CD1c-positive myeloid dendritic cell (primary cell): ENCODE measurements at regions not wholly inside any gene's neighbourhood (a gene's known extent, or its start where the extent isn't known, plus 50 kb on each side); places are given as distances from the start of the nearest gene placed in this dataset.
"Not testable (repeated sequence)": the region's sequence is repeated elsewhere in the genome, so short reads cannot be mapped to it uniquely, and the experiment has no call there.

Experiments used
- DNase-seq: peaks from one replicate; pipeline ENCODE4 v3.0.0-alpha.2; 2016; ENCODE audit errors: extremely low spot score

DNA sequence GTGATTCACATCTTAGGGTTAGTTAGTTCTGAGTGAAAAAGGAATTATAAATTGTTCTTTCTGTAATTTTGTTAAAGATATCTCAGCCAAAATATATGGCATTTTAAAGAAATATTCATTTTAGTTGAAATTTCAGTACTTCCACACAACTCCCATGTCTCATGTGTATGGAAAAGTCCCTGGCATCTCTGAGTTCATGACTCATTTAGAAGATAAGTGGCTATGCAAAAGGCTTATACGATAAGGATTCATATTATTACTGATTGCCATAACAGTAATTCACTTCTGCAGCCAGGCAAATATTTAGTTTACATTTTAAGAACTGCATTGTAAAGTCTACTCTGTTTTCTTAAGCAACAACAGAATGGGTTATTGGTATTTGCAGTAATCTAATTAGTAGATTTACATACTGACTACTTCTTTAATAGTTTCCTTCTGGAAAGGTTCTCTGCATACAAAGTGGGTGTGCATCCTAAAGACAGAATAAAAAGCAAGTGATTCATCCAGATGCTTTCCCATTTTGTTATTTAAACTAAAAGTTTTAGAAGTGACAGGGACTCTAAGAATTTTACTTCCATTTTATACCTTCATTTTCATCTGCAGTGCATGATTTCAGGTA lies 682.4 kb upstream of the PABPC4L start:
- DNase-seq = no peak

DNA sequence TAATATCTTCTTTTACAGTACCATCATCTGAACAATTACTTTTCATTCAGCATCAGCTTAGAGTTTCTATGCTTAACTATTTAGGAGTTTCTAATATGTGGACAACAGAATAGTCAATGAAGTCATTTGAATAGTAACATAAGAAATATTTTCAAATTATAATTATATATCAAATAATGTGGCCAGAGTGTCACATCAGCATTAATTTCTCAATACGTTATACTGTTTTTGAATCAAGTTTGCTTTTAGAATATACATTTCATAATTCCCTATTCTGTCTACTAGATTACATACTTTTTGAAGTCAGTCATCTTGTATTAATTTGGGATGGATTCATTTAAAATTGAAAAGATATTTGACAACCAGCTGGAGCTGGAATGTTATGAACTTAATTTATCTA lies 677.4 kb upstream of the PABPC4L start:
- no peak for DNase-seq

DNA sequence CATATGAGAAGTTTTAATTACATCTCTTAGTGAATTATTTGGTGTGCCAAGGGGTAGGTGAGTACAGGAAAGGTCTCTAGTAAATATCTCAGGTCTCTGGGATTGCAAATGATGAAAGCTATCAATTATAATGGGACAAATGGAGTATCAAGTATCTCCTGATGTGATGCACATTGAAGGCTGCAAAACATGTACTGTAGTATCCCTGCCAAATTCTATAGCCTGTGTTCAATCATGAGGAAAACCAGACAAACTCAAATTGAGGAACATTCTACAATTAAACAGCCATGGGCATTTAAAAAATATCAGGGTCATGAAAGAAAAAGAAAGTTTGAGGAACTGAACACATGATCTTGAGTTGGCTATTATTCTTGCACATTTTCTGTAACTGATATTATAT lies 665.4 kb upstream of the PABPC4L start:
- no peak for DNase-seq

DNA sequence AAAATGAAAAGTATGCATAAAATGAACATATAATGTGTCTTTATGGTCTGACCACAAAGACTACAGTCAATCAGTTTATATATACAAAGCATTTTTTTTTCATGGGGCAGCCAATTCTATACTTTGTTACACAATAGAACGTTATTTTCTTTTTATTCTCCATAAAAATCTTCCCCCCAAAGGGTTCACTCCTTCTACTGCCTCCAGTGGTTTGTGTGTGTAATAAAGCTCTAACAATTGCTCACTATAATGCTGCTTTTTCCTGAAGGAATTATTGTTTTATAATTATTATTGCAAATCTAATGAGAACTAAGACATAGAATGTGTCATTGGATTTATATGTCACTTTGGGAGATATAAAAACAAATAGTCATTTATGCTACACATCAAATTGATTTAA lies 664.1 kb upstream of the PABPC4L start:
- no peak for DNase-seq

DNA sequence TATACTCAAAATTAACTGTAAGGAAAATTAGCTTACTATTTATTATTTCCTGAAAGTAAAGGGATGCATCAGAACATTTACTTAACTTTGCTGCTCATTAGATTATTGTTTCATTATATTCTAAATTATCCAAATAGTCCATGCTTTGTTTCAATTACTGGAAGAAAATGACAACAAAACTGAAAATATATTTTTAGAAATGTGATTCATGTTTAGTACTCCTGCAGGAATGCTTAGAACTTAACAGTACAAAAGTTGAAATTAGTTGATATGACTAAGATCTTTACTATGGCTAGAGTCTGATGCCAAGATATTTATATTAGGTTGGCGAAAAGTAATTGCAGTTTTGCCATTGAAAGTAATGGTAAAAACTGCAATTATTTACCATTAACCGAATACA lies 660.5 kb upstream of the PABPC4L start:
- DNase-seq = no peak

DNA sequence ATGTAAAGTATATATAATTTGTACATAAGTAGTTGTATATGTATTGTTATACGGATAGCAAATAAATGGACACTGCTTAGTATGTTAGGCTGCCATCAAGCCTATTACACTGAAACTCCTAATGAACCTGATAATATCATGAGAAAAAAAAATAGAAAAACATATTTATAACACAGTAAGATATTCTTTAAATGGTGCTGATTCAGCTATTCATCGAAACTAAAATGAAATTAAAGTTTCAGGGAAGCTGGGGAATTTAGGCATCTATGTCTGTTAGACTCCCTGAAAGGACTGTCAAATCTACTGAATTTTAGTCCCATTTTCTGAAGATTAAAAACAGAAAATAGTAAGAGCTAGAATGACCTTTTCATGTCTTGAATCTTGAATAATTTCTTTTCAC lies 647.1 kb upstream of the PABPC4L start:
- no peak for DNase-seq

DNA sequence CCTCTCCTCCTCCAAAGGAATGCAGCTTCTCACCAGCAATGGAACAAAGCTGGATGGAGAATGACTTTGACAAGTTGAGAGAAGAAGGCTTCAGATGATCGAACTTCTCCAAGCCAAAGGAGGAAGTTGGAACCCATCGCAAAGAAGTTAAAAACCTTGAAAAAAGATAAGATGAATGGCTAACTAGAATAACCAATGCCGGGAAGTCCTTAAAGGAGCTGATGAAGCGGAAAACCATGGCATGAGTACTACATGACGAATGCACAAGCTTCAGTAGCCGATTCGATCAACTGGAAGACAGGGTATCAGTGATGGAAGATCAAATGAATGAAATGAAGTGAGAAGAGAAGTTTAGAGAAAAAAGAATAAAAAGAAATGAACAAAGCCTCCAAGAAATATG lies 629.2 kb upstream of the PABPC4L start:
- DNase-seq = not testable (repeated sequence)

DNA sequence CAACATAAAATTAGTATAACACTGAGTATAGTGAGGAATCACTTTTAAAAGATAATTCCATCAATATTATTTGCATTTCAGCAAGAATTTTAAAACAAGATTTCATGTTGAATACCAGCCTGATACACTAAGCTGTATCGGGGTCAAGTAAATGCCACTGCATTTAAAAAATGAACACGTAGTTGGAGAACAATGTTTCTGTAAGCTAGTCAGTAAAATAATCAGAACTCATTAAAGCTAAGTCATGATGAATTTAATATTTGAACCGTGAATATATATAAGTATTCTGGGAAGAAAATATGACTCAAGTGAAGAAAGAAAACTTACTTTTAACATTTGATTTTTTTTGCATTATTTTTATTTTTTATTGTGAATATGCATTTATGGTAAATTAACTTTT lies 611.0 kb upstream of the PABPC4L start:
- DNase-seq = no peak

DNA sequence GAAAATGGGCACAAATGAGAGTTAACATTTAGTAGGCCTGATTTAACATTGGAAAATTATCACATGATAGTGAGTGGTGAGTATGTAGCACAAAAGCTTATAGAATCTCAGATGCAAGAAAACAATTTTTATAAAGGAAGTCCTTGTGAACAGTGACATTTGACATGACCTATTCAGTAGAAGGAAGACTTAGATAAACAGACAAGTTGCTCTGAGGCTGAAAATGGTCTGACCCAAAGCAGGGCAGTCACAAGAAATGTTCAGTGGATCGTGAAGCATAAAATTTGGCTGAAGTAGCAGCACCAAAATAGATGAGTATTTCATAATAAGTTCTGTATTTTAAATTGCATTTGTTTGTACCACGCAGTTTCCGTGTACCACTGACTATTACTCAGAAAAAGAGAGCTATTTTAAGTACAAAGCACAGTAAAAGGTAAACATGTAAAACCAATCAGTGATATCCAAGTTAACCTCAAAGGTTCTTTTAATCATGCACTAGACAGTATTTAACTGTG lies 605.7 kb upstream of the PABPC4L start:
- no peak for DNase-seq

DNA sequence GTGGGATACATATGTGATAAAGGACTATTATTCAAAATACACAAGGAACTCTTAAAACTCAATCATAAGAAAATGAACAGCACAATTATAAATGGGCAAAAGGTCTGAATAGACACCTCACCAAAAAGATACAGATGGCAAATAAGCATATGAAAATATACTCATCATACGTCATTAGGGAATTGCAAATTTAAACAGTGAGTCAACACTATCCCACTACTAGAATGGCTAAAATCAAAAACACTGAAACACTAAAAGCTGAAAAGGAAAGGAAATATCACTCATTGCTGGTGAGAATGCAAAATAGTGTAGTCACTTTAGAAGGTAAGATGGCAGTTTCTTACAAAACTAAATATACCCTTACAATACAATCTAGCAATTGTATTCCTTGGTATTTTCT lies 597.0 kb upstream of the PABPC4L start:
- no peak for DNase-seq

DNA sequence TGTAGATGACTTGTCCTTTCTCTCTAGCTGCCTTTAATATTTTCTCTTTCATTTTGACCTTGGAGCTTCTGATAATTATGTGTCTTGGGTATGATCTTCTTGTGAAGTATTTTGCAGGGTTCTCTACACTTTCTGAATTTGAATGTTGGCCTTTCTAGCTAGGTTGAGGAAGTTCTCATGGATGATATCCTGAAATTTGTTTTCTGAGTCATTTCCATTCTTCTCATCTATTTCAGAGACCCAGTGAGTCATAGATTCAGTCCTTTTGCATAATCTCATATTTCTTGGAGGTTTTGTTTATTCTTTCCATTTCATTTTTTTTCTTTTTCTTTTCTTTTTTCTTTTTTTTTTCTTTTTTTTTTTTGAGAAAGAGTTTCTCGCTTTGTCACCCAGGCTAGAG lies 585.7 kb upstream of the PABPC4L start:
- no peak for DNase-seq

DNA sequence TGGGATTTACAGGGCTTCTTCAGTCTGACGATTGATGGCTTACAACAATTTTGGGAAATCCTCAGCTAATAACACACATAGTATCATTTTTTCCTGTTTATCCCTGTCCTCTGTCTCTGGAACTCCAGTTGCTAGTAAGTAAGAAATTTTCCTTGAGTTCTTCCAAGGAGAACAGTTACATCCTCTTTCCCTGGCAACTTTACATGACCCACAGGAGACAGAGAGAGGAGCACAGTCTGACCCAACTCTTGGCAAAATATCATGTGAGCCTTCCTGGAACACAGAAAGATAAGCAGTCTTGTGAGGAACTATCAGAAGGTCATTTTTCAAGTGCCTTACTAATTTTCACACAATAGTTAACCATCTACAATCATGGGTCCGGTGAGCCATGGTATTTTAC lies 578.7 kb upstream of the PABPC4L start:
- DNase-seq = no peak

DNA sequence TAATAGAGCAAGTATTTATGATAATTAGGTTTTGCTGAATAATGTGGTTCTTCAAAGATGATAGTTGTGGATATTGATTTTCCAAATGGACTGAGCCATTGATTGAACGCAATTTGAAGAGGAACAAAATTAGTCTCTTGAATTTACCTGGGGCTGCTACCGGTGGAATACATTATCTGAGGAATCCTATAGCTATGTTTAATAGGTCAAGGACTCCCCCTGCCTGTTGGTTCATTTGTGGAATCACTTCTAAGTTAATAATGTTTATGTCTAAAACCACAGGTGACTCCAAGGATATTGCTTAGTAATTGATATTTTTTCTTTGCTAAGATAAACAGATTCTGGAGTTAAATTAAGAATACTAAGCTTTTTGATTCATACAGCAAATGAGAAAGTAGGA lies 576.0 kb upstream of the PABPC4L start:
- DNase-seq = no peak

DNA sequence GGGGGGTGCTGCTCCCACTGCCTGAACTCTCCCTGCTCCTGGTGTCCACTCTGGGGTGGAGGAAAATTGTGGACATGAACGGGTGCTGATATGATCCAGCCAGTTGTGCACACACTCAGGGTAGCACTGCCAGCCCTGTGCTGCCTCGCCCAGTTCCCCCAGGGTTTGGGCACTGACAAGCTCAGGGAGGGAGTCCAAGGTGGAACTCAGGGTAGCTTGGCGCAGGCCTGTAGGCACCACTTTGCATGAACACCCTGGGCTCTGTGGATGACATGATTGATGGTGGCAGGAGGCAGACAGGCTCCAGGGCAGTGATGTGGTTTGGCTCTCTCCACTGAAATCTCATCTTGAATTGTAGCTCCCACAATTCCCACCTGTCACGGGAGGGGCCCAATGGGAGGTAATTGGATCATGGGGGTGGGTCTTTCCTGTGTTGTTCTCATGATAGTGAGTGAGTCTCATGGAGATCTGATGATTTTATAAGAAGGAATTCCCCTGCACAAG lies 572.0 kb upstream of the PABPC4L start:
- DNase-seq = no peak

DNA sequence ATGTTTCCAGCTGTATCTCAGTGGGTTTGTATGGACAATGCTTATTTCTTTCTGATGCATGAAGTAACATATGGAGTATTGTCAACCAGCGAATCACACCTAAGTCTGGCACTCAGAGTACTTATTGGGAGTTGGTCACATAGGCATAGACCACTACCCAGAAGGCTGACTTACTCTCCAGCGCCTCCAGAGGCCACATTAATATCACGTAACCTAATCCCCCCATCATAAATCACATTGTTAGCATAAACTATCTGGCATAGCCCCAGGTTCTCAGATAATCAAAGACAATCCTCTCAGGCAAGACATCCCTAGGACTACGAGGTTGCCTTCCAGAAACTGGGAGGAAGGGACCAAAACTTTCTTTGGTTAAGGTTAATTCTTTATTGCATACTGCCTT lies 560.5 kb upstream of the PABPC4L start:
- no peak for DNase-seq

DNA sequence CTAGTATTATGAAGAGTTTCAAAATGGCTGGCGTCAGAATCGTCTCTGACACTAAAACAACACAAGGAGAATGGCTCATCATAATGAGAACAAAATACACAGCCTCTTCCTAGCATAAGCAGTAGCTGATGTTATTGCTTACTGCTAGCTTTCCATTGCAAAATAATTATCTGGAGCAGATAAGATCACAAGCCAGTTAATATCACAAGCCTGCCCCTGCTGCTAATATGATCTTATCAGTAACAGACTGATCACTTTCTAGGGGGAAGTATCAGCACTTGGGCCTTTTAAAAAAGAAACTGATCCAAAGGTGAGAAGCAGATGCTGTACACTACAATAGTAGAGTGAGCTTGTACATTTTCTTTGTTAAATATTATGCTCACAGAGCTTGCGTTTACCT lies 554.8 kb upstream of the PABPC4L start:
- DNase-seq = no peak

DNA sequence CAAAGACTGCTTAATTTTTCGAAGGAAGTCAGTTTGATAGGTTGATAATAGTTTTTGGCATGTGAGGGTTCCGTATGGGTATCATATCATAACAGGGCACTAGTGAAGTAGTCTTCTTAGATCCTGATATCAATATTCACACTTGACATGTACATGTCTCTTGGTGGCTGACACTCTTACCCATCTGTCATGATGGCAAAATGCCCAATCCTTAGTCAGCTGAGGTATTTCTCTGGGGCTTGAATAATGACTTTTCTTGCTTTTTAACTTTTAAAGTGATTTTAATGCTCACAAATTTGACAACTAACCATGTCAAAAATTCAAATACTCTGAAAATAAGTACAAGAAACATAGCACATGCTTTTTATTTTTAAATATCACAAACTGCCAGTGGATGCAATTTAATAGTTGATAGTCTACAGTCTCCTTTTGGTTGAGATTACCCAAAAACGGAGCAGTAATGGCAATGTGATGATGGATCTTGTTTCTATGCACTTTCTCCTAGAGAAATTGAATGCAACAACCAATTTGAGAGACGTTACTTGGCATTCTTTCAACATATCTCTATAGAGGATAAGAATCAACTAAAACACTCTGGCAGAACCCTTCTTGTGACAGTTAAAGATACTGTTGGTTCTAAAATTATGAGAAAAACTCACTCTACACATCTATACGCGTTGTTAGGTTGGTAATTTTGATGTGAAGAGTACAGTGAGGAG lies 552.9 kb upstream of the PABPC4L start:
- no peak for DNase-seq

DNA sequence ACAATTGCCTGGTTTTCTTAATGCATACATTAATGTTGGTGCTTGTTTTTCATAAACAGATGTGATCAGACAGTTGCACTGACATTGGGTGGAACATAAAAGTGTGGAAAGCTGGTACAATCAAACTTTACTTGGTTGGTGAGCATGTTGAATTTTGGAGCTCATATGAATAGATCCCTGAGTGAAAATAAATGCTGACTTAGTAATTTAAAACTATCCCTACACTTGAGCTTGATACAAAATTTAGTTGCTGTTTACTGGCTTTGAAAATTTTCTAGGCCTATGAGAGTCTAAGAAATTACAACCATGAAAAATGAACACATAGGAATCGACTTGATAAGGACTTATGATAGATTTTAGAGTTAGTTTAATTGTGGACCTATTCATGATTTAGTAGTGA lies 551.8 kb upstream of the PABPC4L start:
- no peak for DNase-seq

DNA sequence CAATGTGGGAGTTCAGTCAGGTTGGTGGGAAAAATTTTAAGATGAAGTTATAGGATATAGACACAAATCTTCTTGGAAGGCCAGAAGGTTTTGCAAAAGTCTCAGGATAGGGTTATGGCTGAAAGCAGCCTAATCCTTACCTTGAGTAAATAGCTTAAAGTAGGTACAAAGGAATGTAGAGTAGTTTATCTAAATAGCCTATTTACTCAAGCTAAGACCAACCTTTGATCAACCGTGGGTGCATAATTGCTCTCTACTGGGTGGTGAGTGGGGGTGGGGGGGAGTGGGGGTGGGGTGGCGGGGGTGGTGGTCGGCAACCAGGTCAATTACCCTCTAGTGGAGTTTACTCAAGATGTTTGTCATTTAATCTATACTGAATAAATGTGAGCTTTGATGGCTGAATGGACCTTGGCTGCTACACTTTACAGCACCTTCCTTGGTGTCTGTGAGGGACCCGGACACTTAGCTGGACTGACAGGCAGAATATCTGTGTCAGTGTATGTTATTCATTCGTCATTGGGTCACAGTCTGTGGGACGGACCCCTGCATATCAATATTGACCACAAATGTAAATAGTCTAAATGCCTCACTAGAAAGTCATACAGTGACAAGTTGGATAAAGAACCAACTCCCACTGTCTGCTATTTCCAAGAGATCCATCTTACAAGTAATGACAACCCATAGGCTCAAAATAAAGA lies 545.7 kb upstream of the PABPC4L start:
- no peak for DNase-seq

DNA sequence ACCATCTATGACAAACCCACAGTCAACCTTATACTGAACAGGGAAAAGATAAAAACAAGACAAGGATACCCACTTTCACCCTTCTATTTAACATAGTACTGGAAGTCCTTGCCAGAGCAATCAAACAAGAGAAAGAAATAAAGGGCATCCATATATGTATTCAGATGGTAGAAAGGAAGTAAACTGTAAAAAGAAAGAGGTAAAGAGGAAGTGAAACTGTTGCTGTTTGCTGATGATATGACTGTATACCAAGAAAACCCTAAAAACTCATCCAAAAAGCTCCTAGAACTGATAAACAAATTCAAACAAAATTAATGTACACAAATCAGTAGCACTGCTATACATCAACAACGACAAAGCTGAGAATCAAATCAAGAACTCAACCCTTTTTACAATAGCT lies 538.7 kb upstream of the PABPC4L start:
- no peak for DNase-seq

DNA sequence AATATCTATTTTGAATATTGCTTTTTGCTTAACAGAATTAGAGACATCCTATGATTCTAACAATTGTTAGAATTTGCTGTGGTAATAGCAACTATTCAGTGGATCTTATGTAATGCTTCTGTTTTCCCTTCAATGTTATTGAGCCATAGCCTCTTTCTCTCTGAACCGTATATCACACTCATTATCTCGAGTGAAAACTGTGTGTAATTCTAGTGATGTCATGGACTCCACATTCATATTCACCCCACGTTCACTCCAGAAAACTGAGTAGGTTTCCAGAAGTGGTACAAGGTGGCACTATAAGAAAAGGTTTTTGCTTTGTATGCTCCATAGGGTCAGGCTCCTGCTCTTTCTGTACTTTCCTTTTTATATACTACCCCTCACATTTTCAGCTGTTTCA lies 534.3 kb upstream of the PABPC4L start:
- no peak for DNase-seq

DNA sequence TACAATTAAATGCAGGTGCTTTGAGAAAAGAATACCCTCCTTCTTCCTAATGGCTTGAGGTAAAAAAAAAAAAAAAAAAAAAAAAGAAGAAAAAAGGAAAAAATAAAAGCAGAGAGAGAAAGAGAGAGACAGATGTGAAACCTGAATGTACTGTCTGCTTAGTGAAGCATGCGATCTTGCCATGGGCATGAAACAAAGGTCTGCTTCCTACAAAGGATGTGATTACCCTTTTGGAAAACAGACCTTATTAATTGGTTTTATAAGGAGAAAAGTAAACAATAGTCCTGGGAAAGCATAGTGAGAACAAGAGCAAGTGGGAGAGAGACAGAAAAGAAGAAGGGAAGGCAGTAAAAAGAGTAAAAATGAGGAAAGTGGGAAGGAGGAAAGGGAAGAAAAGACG lies 526.1 kb upstream of the PABPC4L start:
- DNase-seq = no peak

DNA sequence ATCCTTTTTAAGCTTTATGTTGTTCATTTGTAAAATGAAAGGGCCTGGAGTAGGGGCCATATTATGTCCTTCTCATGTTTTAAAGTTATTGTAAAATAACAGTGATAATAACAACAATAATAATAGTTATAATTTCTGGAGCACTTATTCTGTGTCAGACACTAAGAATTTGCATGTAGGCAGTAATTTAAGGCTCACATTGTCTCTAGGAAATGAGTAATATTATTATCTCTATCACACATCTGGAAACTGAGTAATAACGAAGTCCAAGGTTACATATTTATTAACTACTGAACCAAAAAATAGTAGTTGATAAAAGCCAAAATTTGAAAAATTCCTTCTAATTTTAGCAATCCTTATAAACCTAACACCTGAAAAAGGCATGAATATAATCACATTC lies 520.7 kb upstream of the PABPC4L start:
- no peak for DNase-seq
